NCI-H345 treated with DMSO at 0.1 percent for 48 hours (cell line): ENCODE measurements at regions not wholly inside any gene's neighbourhood (a gene's known extent, or its start where the extent isn't known, plus 50 kb on each side); places are given as distances from the start of the nearest gene placed in this dataset.
"Not testable (repeated sequence)": the region's sequence is repeated elsewhere in the genome, so short reads cannot be mapped to it uniquely, and the experiment has no call there.

Source experiments
- DNase-seq: peaks from one replicate; lab custom pipeline; 2025; ENCODE audit not compliant: unreplicated experiment; lab: John Stamatoyannopoulos, UW

DNA sequence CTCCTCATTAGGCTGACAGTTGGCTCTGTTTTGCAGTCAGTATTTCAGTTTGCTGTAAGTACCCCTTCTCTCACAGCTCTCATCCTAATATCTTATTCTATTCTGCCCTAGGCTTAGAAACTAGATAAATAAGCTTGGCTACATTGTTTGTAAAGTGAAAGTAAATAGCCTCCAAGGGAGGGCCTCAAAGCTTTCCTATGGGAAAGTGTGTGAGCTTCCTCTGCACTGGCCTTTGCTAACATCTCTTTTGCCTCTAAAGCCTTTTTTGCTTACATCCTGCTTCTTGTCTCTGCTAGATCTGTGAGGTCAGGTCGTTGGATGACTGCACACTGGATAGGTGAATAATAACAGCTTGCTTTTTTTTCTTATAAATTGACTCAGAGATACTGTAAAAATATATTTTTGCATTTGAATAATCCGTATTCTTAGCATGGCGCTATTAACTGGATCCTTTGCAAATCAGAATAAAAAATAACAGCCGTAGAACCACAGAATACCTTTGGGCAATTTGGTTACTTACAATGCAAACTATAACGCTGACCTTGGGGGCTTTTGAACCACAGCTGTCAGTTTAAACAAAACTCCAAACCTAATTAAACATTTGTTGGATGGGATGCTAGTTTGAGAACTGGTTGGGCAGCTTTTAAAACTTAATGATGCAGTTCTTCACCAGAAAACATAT lies 55.1 kb downstream of the TTC6 start:
- peak; percentile 61 for DNase-seq

DNA sequence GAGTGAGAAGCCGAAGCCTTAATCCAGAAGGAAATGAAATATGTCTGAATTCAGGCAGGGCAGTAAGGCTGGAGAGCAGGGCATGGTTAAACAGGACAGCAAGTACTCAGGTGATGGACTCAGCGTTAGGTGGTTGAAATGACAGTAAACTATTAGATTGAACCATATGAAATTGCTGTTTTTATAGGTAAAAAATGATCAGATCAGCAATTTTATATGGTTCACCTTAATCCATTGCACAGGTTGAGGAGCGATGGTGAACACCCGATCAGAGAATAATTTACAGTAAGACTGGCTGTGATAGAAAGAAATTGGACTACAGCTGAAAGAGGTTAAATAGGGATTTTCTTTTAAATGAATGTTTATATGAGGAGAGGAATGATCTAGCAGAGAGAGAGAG lies 56.6 kb downstream of the TTC6 start:
- DNase-seq = no peak

- DNase-seq = no peak
Measured at GRCh38 chr14:37655418-37655817, 60.0 kb downstream of the TTC6 start.

GRCh38 chr14:37658156-37658555 lies 62.7 kb downstream of the TTC6 start:
- peak; percentile 21 for DNase-seq

- DNase-seq = no peak
Measured at GRCh38 chr14:37663498-37663897, 68.1 kb downstream of the TTC6 start.

DNA sequence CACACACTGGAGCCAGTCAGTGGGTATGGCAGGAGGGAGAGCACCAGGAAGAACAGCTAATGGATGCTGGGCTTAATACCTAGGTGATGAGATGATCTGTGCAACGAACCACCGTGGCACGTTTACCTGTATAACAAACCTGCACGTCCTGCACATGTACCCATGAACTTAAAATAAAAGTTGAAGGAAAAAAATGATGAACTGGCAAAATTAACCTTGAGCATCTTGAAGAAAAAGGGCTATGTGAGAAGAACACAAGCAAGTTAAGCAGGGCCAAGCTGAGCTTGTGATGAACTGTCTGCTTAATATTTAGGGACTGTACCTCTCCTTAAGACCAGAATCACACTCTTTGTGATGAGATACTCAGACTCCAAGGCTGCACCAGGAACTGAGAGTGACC lies 70.0 kb downstream of the TTC6 start:
- DNase-seq = no peak

GRCh38 chr14:37665951-37666350 lies 70.5 kb downstream of the TTC6 start:
- no peak for DNase-seq

GRCh38 chr14:37668646-37669045 lies 73.2 kb downstream of the TTC6 start:
- DNase-seq = no peak

- no peak for DNase-seq
Measured at GRCh38 chr14:37669242-37669641, 73.8 kb downstream of the TTC6 start.

GRCh38 chr14:37673439-37673838 lies 78.0 kb downstream of the TTC6 start:
- no peak for DNase-seq

DNA sequence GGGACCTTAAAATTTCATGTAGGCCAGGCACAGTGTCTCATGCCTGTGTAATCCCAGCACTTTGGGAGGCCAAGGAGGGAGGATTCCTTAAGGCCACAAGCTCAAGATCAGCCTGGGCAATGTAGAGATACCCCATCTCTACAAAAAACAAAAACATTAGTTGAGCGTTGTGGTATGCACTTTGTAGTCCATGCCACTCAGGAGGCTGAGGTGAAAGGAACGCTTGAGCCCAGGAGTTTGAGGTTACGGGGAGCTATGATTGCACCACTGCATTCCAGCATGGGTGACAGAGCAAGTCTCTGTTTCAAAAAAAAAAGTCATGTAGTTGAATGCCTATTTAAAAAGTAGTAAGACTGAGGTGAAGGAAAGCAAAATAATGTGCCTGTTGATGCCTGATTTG lies 83.5 kb downstream of the TTC6 start:
- no peak for DNase-seq

GRCh38 chr14:37681486-37681885 lies 86.1 kb downstream of the TTC6 start:
- DNase-seq = no peak

GRCh38 chr14:37692680-37693079 lies 97.3 kb downstream of the TTC6 start:
- DNase-seq = not testable (repeated sequence)

DNA sequence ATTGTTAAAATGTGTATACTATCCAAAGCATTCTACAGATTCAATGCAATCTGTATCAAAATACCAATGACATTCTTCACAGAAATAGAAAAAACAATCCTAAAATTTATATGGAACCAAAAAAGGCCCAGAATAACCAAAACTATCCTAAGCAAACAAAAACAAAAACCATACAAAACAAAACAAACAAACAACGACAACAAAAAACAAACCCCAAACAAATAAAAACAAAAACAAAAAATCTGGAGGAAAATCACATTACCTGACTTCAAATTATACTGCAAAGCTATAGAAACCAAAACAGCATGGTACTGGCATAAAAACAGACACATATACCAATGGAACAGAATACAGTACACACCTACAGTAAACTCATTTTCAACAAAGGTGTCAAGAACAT lies 98.0 kb downstream of the TTC6 start:
- DNase-seq = not testable (repeated sequence)

DNA sequence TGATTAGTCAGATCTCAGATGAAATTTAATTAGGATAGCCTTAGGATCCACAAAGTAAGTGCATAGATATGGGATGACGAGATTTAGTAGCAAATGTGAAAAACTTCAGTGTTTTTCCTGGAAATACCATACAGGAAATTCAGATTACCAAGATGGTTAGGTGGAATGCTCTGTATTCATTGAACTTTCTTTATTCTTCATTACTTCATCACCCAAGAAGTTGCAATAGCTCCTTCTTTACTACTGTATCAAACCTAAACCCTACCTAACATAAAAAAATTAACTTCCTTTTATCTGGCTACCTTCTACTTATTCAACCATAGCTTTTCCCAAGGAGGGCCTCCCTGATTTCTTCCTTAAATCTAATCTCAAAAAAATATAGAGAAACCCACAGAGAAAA lies 100.4 kb downstream of the TTC6 start:
- no peak for DNase-seq

GRCh38 chr14:37697489-37698121 lies 102.2 kb downstream of the TTC6 start:
- no peak for DNase-seq

DNA sequence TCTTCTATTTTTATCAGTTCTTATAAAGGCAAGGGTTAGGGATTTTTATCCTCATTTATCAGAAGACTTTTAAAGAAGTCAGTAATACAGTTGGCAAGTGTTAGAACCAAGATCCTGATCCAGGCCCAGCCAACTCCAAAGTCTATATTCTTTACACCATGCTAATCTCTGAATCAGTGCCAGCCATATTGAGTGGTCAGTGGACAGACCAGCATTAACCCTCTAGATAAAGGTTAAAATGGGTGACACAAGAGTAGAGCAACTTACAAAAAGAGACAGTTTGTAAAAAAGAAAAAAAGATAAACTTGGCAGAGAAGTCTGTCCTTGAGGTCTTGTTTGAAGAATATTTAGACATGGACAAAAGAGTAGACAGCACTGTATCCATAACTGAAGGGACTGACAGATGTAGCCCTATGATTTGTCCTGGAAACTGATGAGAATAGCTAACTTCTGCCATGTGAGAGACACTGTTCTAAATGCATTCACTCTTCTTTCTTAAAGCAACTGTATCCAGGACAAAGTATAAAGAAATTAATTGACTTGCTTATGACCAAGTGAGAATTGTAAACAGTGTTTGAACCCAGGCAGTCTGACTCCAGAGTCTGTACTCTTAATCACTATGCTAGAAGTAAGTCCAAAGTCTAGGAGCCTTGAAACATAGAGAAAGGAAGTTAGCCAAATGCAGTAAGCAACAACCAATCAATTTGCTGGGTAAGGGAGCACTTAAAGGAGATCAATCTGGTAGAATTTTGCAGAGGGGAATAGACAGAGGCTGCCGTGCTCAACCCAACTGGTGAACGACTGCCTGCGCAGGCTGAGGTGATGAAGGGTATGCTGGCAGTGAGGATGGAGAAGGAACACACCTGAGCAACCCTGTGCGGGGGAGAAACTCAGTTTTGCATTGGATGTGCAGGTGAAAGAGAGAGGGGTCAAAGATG lies 103.7 kb downstream of the TTC6 start:
- no peak for DNase-seq

GRCh38 chr14:37707716-37708115 lies 112.3 kb downstream of the TTC6 start:
- DNase-seq = no peak

- DNase-seq = no peak
Measured at GRCh38 chr14:37708481-37708880, 113.1 kb downstream of the TTC6 start.

DNA sequence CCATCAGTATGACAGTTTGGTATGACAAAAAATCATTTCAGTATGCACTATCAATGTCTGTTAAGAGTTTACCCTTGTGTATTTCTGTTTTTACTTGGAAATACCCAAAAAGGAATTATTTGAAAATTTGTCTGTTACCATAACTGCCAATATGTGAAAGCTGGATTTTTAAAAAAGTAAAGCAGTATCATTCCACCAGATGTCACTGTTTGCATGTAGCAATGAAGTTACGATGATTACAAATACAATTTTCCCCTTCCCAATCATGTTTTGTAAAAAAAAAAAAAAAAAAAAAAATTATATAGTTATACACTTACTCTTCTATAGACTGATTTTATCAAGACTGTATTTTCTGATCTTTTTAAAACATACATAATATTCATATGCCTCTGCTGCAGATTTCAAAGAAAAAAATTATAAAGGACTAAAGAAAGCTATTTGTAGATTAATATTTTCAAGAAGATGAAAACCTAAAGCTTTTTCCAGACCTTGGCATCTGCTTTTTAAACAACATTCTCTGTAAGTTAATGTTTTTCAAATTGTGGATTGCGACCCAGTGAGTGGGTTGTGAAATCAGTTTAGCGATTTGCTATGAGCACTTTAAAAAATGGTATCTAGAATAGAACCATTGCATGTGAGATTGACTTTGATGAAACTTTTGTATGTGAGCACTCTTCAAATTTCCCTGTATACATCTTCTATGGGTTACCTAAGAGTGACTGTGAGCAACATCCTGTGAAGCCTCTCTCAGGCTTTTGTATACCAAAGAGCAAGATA lies 114.2 kb downstream of the TTC6 start:
- no peak for DNase-seq

DNA sequence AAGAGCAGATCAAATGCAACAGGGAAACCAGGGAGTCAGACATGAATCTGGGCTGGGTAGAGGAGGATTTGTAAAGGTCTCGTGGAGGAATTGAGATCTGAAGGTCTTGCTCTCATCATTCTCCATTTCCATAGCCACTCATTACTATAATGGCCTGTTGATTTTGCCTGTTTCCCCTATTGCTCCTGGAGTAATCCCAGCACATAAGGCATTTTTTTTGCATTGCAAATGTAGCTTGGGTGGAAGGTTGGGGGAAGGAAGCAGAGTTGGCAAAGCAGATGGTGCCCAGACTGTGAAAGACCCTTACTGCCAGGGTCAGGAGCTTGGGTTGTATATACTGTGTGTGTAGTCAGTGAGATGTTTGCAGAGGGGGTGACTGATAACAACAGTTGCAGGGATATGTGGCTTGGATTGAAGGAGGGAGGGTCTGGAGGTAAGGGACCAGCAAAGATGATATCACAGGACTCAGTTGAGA lies 116.0 kb downstream of the TTC6 start:
- no peak for DNase-seq
